SU-DHL-6 (cell line): ENCODE measurements at regions not wholly inside any gene's neighbourhood (a gene's known extent, or its start where the extent isn't known, plus 50 kb on each side); places are given as distances from the start of the nearest gene placed in this dataset.

Experiments
- H2AFZ ChIP-seq: fragments of 200-600 bp; sonication (generic); 2 replicates; pipeline ENCODE4 v1.6.1; 2014; ENCODE audit warnings: low read depth, mild to moderate bottlenecking, moderate library complexity, mixed read lengths, antibody characterized with exemption, low read length; ENCODE audit not compliant: severe bottlenecking
- H3F3A ChIP-seq: fragments of 200-600 bp; shearing (Covaris generic); 2 replicates; pipeline ENCODE4 v1.6.0; 2016; ENCODE audit warnings: antibody characterized with exemption, mild to moderate bottlenecking; ENCODE audit not compliant: insufficient read depth
- H3K27ac ChIP-seq: fragments of 200-600 bp; sonication (generic); 2 replicates; pipeline ENCODE4 v1.5.1; 2016; ENCODE audit warnings: low read depth, mild to moderate bottlenecking, low read length, moderate library complexity, mixed read lengths
- H3K27me3 ChIP-seq: fragments of 200-600 bp; sonication (generic), shearing (Covaris generic); 2 replicates; pipeline ENCODE4 v1.6.0; 2014; ENCODE audit warnings: mild to moderate bottlenecking, low read length
- H3K36me3 ChIP-seq: fragments of 200-600 bp; sonication (generic); 2 replicates; pipeline ENCODE4 v1.6.1; 2014; ENCODE audit warnings: mild to moderate bottlenecking, low read length, mixed read lengths
- H3K4me2 ChIP-seq: fragments of 300-600, 200-600 bp; shearing (Covaris generic), sonication (generic); 2 replicates; pipeline ENCODE4 v1.6.0; 2014; ENCODE audit warnings: low read length, low read depth, mild to moderate bottlenecking; ENCODE audit not compliant: poor library complexity, severe bottlenecking
- H3K4me3 ChIP-seq: fragments of 200-600 bp; sonication (generic); 2 replicates; pipeline ENCODE4 v1.5.1; 2014; ENCODE audit warnings: antibody characterized with exemption, low read length, mild to moderate bottlenecking, mixed read lengths; ENCODE audit not compliant: insufficient read depth, poor library complexity, severe bottlenecking
- H3K79me2 ChIP-seq: fragments of 200-600 bp; sonication (generic); 2 replicates; pipeline ENCODE4 v1.6.1; 2014; ENCODE audit warnings: mild to moderate bottlenecking, low read length, moderate library complexity; ENCODE audit not compliant: insufficient read depth
- H3K9ac ChIP-seq: fragments of 200-600 bp; sonication (generic); 2 replicates; pipeline ENCODE4 v1.7.0; 2014; ENCODE audit warnings: mild to moderate bottlenecking, low read length
- H3K9me2 ChIP-seq: fragments of 200-600 bp; sonication (generic); replicated peaks from 2 replicates; pipeline ENCODE4 v1.6.1; 2014; ENCODE audit warnings: low read length; ENCODE audit not compliant: insufficient read depth
- H3K9me3 ChIP-seq: fragments of 200-600 bp; sonication (generic); 2 replicates; pipeline ENCODE4 v1.6.1; 2014; ENCODE audit warnings: low read length, mixed read lengths; ENCODE audit not compliant: insufficient read depth
- H4K20me1 ChIP-seq: fragments of 200-600 bp; sonication (generic); 2 replicates; pipeline ENCODE4 v1.6.1; 2014; ENCODE audit warnings: low read depth, mild to moderate bottlenecking, antibody characterized with exemption, low read length, moderate library complexity, mixed read lengths
- CTCF ChIP-seq: fragments of 200-600 bp; sonication (generic); IDR thresholded peaks from one replicate; pipeline ENCODE4 v1.5.1; 2017; ENCODE audit warnings: antibody characterized with exemption, mild to moderate bottlenecking, low read length, moderate library complexity; ENCODE audit not compliant: insufficient read depth, poor library complexity, severe bottlenecking
- EZH2phosphoT487 ChIP-seq: fragments of 200-600 bp; sonication (generic), shearing (Covaris generic); conservative IDR thresholded peaks from 2 replicates; pipeline ENCODE4 v1.6.1; 2018; ENCODE audit warnings: mild to moderate bottlenecking, antibody characterized with exemption, low read length, moderate library complexity, mixed read lengths

GRCh38 chr10:130737621-130738020 lies 573.9 kb downstream of the TCERG1L start:
- H4K20me1 ChIP-seq = no peaks in the 10 kb centered on the region
- H3K4me3 ChIP-seq = no peak overlapping the region
- no peak overlapping the region for H3K9ac ChIP-seq
- no peak overlapping the region for H3K27ac ChIP-seq
- H3F3A ChIP-seq = no peaks in the 10 kb centered on the region
- H3K36me3 ChIP-seq = no peaks in the 10 kb centered on the region
- H3K9me2 ChIP-seq = no peaks in the 10 kb centered on the region
- TF ChIP-seq CTCF (no peak), EZH2phosphoT487 (no peak)
- no peaks in the 10 kb centered on the region for H3K79me2 ChIP-seq
- no peak overlapping the region for H2AFZ ChIP-seq
- no peak overlapping the region for H3K4me2 ChIP-seq
- no peaks in the 10 kb centered on the region for H3K9me3 ChIP-seq
- H3K27me3 ChIP-seq = no peaks in the 10 kb centered on the region

- no peak overlapping the region for H3K9ac ChIP-seq
Measured at GRCh38 chr10:130739016-130739756, 572.3 kb downstream of the TCERG1L start.

GRCh38 chr10:130739757-130740145 lies 571.8 kb downstream of the TCERG1L start:
- Histone ChIP-seq H3K79me2 (no peaks in the 10 kb centered on the region), H3F3A (no peaks in the 10 kb centered on the region), H3K9ac (no peak overlapping the region), H3K36me3 (no peaks in the 10 kb centered on the region), H2AFZ (no peak overlapping the region), H3K4me3 (no peak overlapping the region), H3K9me2 (no peaks in the 10 kb centered on the region), H4K20me1 (no peaks in the 10 kb centered on the region), H3K27me3 (no peaks in the 10 kb centered on the region), H3K9me3 (no peaks in the 10 kb centered on the region), H3K4me2 (no peak overlapping the region), H3K27ac (no peak overlapping the region)
- TF ChIP-seq CTCF (no peak), EZH2phosphoT487 (no peak)

More at GRCh38 chr10:130739016-130739756, 572.3 kb downstream of the TCERG1L start:
- Histone ChIP-seq H2AFZ (no peak overlapping the region), H3K27me3 (no peaks in the 10 kb centered on the region), H3K36me3 (no peaks in the 10 kb centered on the region), H3K4me3 (no peak overlapping the region), H3K79me2 (no peaks in the 10 kb centered on the region), H3F3A (no peaks in the 10 kb centered on the region), H3K9me3 (no peaks in the 10 kb centered on the region), H3K4me2 (no peak overlapping the region), H4K20me1 (no peaks in the 10 kb centered on the region), H3K27ac (no peak overlapping the region), H3K9me2 (no peaks in the 10 kb centered on the region)
- TF ChIP-seq EZH2phosphoT487 (no peak), CTCF (no peak)
